ENCODE measurements at regions not wholly inside any gene's neighbourhood (a gene's known extent, or its start where the extent isn't known, plus 50 kb on each side); places are given as distances from the start of the nearest gene placed in this dataset.

GRCh38 chr13:30559274-30559673 lies 58.4 kb upstream of the USPL1 start:
- Histone ChIP-seq H3K36me3 (replicated peaks; ENCODE audit: insufficient read depth, low read depth) (no peaks in the 10 kb centered on the region), H3K9me2 (replicated peaks; ENCODE audit: insufficient read depth) (no peaks in the 10 kb centered on the region), H3K9me3 (ENCODE audit: low read depth) (no peaks in the 10 kb centered on the region), H3K4me3 (no peak overlapping the region), H2AFZ (no peak overlapping the region), H3K27ac (no peak overlapping the region), H3K4me2 (no peak overlapping the region), H3K79me2 (no peaks in the 10 kb centered on the region), H3K27me3 (no peaks in the 10 kb centered on the region), H3K4me1 (ENCODE audit: insufficient read depth) (no peaks in the 10 kb centered on the region), H4K20me1 (ENCODE audit: insufficient read depth, poor library complexity, severe bottlenecking) (no peaks in the 10 kb centered on the region)
- no peak for DNase-seq (ENCODE audit: low spot score)
- TF ChIP-seq EZH2 (IDR thresholded peaks at IDR 0.05; ENCODE audit: borderline replicate concordance), result no peak
- TF ChIP-seq EZH2phosphoT487 (IDR thresholded peaks at IDR 0.05; ENCODE audit: low read depth, severe bottlenecking, unreplicated experiment), result no peak
- no peak for TF ChIP-seq CTCF (IDR thresholded peaks at IDR 0.05; ENCODE audit: poor library complexity)
- WGBS (ENCODE audit: low lambda C conversion rate, missing lambda C conversion rate), result 68% methylated on average over 4 of the region's 4 CpGs

GRCh38 chr13:30560212-30560611 lies 57.5 kb upstream of the USPL1 start:
- no peaks in the 10 kb centered on the region for H3K36me3 ChIP-seq (replicated peaks; ENCODE audit: insufficient read depth, low read depth)
- 78% methylated on average over 6 of the region's 6 CpGs for WGBS (ENCODE audit: low lambda C conversion rate, missing lambda C conversion rate)
- TF ChIP-seq EZH2phosphoT487 (IDR thresholded peaks at IDR 0.05; ENCODE audit: low read depth, severe bottlenecking, unreplicated experiment) (no peak), EZH2 (IDR thresholded peaks at IDR 0.05; ENCODE audit: borderline replicate concordance) (no peak), CTCF (IDR thresholded peaks at IDR 0.05; ENCODE audit: poor library complexity) (no peak)
- H4K20me1 ChIP-seq (ENCODE audit: insufficient read depth, poor library complexity, severe bottlenecking), result no peaks in the 10 kb centered on the region
- no peaks in the 10 kb centered on the region for H3K79me2 ChIP-seq
- no peak overlapping the region for H3K27ac ChIP-seq
- H2AFZ ChIP-seq, result no peak overlapping the region
- H3K4me3 ChIP-seq, result no peak overlapping the region
- H3K9me3 ChIP-seq (ENCODE audit: low read depth), result no peaks in the 10 kb centered on the region
- no peaks in the 10 kb centered on the region for H3K4me1 ChIP-seq (ENCODE audit: insufficient read depth)
- no peak overlapping the region for H3K4me2 ChIP-seq
- H3K27me3 ChIP-seq, result no peaks in the 10 kb centered on the region
- DNase-seq (ENCODE audit: low spot score), result no peak
- no peaks in the 10 kb centered on the region for H3K9me2 ChIP-seq (replicated peaks; ENCODE audit: insufficient read depth)

GRCh38 chr13:30561511-30561910 lies 56.2 kb upstream of the USPL1 start:
- TF ChIP-seq CTCF (IDR thresholded peaks at IDR 0.05; ENCODE audit: poor library complexity), result no peak
- no peak for TF ChIP-seq EZH2 (IDR thresholded peaks at IDR 0.05; ENCODE audit: borderline replicate concordance)
- TF ChIP-seq EZH2phosphoT487 (IDR thresholded peaks at IDR 0.05; ENCODE audit: low read depth, severe bottlenecking, unreplicated experiment), result no peak
- H3K9me3 ChIP-seq (ENCODE audit: low read depth), result no peaks in the 10 kb centered on the region
- DNase-seq (ENCODE audit: low spot score), result no peak
- no peaks in the 10 kb centered on the region for H3K27me3 ChIP-seq
- H3K4me3 ChIP-seq, result no peak overlapping the region
- no peaks in the 10 kb centered on the region for H3K79me2 ChIP-seq
- no peak overlapping the region for H3K4me2 ChIP-seq
- no peaks in the 10 kb centered on the region for H3K9me2 ChIP-seq (replicated peaks; ENCODE audit: insufficient read depth)
- no peak overlapping the region for H3K27ac ChIP-seq
- H3K36me3 ChIP-seq (replicated peaks; ENCODE audit: insufficient read depth, low read depth), result no peaks in the 10 kb centered on the region
- H2AFZ ChIP-seq, result no peak overlapping the region
- 89% methylated on average over 4 of the region's 4 CpGs for WGBS (ENCODE audit: low lambda C conversion rate, missing lambda C conversion rate)
- no peaks in the 10 kb centered on the region for H4K20me1 ChIP-seq (ENCODE audit: insufficient read depth, poor library complexity, severe bottlenecking)
- H3K4me1 ChIP-seq (ENCODE audit: insufficient read depth), result no peaks in the 10 kb centered on the region

DNA sequence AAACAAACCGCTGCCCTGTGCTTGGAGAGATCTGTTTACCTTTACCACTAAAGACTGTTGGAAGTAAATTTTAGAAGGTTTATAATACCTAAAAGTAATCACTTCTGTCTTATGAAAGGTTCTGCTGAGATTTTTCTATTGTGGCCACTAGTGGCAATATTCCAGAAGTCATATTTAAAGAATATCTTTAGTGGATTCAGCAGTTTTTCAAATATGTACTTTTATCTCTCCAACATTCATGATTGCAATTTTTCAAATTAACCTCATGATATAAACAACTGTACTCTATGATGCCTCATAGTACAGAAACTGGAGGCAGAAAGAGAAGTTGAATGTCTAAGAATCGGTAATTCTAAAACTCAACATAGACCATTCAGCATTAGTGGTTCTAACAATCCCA lies 53.2 kb upstream of the USPL1 start:
- Histone ChIP-seq H3K4me3 (no peak overlapping the region), H3K36me3 (replicated peaks; ENCODE audit: insufficient read depth, low read depth) (no peaks in the 10 kb centered on the region), H2AFZ (no peak overlapping the region), H3K9me3 (ENCODE audit: low read depth) (no peaks in the 10 kb centered on the region), H4K20me1 (ENCODE audit: insufficient read depth, poor library complexity, severe bottlenecking) (no peaks in the 10 kb centered on the region), H3K4me2 (no peak overlapping the region), H3K9me2 (replicated peaks; ENCODE audit: insufficient read depth) (no peaks in the 10 kb centered on the region), H3K4me1 (ENCODE audit: insufficient read depth) (no peaks in the 10 kb centered on the region), H3K27ac (no peak overlapping the region), H3K79me2 (no peaks in the 10 kb centered on the region), H3K27me3 (no peaks in the 10 kb centered on the region)
- TF ChIP-seq CTCF (IDR thresholded peaks at IDR 0.05; ENCODE audit: poor library complexity) (no peak), EZH2phosphoT487 (IDR thresholded peaks at IDR 0.05; ENCODE audit: low read depth, severe bottlenecking, unreplicated experiment) (no peak), EZH2 (IDR thresholded peaks at IDR 0.05; ENCODE audit: borderline replicate concordance) (no peak)
- WGBS (ENCODE audit: low lambda C conversion rate, missing lambda C conversion rate), result 93% methylated on average over 2 of the region's 2 CpGs
- no peak for DNase-seq (ENCODE audit: low spot score)
